Right kidney (tissue), 1 donor: ENCODE measurements at regions not wholly inside any gene's neighbourhood (a gene's known extent, or its start where the extent isn't known, plus 50 kb on each side); places are given as distances from the start of the nearest gene placed in this dataset.

Source experiments
- DNase-seq: peaks from one replicate; pipeline ENCODE4 v3.0.0-alpha.2; 2016

DNA sequence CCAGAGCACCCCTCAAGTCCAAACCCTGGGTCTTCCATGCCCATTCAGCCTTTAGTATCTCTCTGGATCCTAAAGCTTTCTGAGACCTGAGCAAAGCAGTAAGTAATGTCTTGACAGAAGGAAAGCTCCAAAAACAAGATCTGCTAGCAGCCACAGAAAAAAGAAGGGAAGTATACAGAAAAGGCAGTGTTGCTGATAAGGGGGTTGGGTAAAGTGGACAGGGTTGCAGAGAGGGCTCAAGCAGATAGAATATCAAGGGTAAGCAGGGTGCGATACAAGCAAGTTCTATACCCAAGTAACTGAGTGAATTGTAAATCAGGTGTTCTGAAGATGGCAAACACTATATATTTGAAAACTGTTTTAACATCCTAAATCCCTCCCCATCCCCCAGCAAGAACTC, 113.4 kb upstream of the CARMIL1 start:
- DNase-seq: no peak

DNA sequence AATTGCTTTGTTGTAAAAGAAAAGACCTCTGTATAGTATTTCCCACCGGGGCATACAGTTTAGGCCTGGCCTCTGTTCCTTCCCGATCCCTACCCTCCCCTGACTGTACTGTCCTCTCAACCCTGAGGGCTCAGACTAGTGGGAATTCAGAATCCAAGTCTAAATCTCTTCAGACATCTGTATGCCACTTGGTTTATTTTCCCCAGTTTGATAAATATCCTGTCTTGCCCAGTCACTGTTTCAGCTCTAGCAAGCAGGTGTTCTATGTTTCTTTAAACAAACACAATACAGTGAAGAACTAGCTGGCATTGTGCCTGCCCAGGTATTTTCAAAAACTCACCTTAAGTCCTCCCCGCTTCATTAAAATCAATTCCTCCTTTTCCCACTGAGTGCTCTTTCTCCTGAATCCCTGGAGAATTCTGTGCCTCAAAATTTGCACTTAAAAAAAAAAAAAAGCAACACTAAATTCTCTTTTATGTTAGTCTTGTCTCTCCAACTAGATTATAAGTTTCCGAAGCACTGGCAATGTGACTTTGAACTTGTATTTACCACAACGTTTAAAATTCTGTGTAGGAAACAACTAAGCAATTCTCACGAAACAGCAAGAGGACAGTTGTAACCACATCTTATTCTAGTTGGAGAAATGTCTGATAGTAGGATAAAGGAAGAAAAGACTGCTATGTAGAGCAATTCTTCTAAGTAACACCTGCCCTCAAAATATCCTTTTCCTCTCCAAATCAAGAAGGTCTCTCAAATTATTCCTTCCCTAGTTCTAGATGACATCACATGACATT, 112.0 kb upstream of the CARMIL1 start:
- no peak for DNase-seq

DNA sequence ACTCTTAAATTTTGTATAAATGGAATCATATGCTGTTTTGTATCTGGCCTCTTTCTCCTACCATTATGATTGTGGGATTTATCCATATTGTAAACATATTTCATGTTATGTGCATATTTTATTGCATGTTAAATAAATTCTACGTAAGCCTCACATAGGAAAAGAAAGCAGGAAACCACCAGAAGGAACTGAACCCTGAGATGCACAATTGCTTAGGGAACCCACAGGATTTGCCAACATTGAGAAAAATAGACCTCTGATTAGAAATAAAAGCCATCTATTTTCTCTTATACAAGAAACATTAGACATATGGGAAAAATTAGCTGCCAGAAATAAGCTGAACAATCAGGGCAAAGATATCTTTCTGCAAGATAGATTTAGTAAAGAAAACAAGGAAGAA, 111.2 kb upstream of the CARMIL1 start:
- no peak for DNase-seq

DNA sequence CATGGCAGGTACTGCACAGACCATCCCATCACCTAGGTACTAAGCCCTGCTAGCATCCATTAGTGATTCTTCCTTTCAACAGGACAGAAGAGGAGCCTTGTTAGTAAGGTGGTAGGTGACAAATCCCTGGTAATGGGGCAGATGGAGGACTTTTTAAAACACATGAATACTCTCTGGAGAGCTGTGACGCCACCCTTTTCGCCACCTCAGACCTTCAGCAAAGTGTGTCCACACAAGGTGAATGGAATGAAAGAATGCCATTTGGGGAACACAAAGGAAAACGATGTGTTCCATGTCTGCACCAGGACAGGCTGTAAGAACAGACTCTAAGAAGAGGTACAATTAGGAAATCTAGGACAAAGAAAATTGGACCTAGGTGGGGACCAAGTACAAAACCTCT, 110.5 kb upstream of the CARMIL1 start:
- DNase-seq: no peak

DNA sequence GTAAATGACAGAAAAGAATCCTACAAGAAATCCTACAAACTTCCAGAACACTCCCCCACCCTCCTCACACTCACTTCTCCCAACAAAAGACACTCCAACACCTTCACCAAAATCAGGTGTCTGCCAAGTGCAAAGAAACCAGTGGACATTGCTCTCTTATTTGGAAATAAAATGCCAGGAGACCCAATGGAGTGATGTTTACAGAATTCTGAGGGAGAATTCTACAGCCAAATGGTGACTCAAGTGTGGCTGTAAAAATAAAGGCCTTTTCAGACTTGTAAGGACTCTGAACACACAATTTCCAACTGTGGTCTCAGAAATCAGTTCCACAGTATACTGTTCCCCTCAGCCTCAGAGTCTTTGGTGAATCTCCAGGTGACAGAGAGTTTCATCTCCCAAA, 109.6 kb upstream of the CARMIL1 start:
- no peak for DNase-seq

DNA sequence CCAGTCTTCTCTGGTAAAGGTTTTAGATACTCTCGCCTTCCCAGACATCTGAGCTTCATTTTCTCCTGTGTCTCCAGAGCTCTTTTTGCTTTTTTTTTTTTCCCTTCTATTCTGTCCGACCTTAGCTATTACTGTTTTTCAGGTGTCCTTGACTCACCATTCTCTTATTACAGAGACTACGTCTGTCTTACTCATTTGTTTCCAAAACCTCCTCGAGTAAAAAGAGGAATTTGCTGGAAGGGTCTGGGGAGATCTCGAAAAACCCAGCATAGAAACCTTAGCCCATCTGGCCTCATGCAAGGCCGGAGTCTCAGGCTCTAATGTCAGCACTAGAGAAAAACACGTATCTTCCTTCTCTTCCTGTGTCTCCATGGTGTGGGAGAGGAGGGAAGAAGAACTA, 109.2 kb upstream of the CARMIL1 start:
- no peak for DNase-seq

DNA sequence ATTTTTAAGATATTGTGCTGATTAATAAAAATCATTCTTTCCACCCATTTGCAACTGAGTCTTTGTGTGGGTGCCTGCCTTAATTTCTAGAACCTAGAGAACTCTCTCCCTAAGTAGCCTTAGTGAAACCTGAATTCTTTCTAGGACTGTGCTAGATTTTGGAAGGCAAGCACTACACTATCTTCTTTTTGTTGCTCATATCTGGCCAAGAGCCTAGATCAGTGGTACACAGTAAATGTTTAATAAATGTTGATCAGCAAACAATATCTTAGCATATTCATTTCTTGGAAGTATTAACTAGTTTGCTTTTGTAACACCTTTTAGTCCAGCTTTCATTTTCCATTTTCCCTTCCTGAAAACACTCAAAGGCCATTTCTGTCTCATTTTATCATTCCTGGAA, 108.5 kb upstream of the CARMIL1 start:
- DNase-seq: no peak

DNA sequence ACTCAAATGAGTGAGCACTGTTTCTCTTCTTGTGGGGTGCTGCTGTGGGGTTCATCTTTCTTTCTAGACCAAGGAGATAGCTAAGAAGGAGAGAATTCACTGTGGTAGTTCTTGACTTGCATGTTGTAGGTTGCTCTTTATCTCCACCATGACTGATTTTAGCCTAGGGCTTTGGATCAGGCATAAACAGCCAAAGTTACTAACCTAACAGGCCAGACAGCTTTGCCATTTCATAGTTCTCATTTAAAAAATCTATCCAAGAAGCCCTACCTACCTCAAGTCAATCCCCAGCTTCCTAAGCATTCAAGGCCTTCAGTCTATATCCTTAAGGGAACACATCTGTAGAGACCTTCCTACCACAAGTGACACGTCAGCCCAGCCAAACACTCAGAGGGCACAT, 107.9 kb upstream of the CARMIL1 start:
- no peak for DNase-seq

DNA sequence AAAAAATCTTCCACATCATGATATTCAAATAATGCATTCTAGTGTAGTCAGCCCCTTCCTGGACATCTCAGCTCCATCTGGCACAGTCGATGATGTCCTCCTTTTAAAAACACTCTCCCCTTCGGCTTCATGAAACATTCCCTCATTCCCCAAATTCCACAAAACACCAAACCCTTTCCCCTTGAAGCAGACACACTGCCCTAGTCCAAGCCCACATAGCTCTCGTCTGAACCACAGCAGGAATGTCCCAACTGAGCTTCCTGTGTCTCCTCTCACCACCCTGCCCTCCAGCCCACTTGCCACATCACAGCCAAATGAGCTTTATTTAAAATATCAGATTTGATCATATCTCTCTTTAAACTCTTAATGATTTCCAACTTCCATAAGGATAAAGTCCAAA, 106.4 kb upstream of the CARMIL1 start:
- no peak for DNase-seq

DNA sequence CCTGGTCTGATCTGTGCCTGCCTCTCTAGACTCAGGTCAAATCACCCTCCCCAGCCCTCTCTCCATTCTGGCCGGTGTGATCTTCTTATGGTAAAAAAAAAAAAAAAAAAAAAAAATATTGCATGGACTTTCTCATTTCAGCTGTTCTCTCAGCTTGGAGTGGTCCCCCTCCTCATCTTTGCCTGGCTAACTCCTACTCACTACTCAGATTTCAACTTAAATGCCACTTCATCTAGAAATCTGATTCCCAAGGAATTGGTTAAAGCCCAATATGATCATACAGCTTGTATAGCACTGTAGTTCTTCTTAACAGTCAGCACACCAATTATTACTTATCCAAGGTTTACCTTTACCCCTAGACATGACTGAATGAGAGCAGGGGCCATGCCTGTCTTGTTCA, 105.9 kb upstream of the CARMIL1 start:
- no peak for DNase-seq

DNA sequence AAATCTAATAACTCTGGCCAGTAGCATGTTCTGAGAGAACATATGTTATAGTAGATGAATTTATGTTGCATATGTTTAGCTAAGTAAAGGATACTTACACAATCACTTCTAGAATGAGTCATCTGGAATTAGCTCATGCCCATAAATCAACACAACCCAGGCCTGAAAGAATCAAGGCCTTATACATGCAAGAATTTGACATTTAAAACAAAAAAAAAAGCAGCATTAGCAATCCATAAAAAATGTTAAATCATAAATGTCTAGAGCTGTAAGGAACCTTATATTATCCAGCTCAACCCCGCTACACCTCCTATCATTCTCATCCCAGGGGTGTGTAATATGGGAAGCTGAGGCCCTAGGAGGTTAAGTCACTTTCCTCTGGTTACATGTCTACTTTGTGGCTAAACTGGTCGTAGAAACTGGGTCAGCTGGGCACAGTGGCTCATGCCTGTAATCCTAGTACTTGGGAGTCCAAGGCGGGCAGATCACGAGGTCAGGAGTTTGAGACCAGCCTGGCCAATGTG, 105.2 kb upstream of the CARMIL1 start:
- DNase-seq: no peak

DNA sequence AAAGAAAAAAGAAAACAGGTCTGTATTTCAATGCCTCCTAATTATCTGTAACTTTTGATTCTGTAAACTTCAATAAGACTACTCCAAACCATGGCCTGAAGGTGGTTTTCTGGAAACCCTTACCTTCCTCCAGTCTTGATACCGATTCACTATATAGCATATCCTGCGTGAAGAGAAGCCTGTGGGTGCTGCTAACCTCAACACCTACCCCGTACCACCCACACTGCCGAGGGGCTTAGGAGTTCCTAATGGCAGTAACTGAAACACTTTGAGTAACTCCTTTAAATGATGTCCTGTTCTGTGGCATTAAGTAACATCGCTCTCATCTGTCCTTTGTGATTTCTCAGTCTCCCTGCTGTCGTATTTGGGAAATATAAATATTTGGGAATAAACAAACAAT, 104.5 kb upstream of the CARMIL1 start:
- DNase-seq: no peak

DNA sequence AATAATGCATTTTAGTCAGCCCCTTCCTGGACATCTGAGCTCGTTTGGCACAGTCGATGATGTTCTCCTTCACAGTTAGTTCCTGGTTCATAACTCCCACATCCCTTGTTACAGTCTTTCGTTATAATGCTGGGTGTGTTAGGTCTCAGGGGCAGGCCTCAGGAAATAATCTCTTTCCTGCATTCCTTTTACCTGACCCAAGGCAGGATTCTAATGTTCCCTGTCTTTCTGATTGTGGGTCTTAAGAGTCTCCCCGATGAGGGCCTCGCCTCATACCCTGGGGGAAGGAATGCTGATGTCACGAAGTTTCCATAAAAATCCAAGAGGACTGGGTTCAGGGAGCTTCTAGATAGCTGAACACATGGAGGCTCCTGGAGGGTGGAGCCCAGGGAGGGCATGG, 104.0 kb upstream of the CARMIL1 start:
- DNase-seq: no peak

DNA sequence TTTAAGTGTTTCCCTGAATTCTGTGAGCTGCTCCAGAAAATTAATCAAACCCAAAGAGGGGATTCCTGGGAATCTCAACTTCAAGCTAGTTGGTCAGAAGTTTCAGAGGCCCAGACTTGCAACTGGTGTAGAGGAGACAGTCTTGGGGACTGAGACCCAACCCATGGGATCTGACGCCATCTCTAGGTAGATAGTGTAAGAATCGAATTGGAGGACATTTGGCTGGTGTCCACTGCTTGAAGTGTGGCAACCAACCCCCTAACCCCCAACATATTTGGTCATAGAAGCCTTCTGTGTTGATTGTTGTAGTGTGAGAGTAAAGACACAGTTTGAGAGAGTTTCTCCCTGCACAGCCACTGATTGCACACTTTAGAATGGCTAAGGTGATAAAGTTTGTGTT, 103.5 kb upstream of the CARMIL1 start:
- no peak for DNase-seq

DNA sequence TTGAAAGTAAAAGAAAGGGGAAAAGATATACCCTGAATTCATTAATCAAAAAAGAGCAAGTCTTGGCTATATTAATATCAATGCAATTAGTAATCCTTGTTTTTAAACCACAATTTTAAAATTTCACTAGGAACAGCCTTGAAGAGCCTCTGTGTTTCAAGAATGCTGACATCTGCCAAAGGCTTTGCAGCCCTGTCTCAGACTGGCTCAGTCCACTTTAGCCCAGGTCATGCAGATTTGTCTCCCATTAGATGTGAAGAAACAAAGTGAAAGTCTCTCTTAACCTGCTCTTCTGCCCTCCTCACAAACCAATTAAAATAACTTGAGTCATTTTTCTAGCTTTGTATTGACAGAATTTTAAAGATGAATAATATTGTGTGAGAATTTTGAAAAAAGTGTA, 102.7 kb upstream of the CARMIL1 start:
- no peak for DNase-seq

DNA sequence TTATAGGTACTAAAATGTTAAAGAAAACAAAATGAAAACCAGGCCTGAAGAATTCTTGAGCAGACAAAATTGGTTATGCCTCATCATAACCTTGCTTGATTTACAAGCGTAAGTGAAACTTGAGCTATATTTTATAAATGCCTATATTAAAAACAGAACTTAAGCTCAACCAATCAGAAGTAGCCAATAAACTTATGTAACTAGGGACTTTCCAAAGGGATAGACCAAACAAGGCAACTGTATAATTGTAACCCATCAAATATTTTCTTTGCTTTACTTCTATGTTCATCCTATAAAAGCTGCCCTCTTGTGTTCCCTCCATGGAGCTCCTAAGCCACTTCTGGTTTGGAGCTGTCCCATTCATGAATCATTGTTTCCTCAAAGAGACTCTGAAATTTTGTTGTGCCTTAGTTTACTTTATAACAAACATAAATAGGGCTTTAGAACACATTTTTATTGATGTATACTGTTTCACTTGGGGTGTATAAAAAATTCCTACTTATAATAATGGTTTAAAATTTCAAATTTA, 101.6 kb upstream of the CARMIL1 start:
- no peak for DNase-seq

DNA sequence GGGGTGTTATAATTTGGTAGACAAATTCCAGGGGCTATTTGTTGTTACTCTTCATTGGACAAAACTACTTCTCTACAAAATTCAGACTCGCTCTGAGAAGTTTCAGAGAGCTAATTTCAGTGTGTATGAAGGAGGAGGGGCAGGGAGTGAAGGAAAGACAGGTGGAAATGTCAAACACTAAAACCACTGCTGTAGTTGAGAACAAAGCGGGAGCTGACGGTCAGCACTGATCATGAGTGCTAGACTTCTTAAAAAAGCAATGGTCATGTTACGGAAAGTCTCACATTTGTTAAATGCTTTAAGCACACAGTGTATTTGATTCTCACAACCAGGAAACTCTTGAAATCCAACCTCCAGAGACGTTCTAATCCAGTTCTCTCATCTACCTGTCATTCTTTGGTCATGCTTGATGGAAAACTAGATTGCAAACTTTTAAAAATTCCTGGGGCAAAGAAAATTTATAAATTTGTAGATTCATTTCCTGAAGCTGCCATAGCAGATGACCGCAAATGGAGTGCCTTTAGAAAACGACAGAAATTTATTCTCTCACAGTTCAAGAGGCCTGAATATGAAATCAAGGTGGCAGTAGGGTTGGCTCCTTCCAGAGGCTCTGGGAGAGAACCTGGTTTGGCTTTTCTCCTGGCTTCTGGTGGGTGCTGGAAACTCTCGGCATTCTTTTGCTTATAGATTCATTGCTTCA, 100.7 kb upstream of the CARMIL1 start:
- no peak for DNase-seq

DNA sequence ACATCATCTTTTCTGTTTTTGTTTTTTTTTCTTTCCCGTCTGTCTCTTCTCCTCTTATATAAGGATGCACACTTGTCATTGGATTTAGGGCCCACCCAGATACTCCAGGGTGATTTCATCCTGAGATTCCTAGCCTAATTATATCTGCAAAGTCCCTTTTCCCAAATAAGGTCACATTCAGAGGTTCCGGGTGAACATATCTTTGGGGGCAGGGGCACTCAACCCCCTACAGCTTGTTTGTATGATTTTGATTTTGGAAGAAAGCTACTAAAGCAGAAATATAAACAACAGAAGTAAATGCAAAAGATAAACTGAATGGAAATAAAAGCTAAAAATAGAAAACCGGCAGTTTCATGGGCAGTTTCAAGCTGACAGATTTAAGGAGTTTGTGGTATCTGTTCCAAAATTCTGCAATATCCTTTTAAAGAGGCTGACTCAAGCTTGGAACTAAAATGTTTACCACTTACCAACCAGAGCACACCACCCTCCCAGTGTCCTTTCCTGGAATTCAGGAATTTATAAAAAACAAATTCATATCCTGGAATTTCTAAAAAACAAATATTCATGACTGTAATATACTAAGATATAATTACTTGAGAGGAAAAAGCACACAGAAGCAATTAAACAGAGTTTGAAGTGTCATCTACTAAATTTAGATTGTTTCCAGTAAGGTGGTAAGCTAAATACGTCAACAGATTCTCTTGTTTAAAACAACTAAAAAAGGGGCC, 100.0 kb upstream of the CARMIL1 start:
- DNase-seq: no peak

DNA sequence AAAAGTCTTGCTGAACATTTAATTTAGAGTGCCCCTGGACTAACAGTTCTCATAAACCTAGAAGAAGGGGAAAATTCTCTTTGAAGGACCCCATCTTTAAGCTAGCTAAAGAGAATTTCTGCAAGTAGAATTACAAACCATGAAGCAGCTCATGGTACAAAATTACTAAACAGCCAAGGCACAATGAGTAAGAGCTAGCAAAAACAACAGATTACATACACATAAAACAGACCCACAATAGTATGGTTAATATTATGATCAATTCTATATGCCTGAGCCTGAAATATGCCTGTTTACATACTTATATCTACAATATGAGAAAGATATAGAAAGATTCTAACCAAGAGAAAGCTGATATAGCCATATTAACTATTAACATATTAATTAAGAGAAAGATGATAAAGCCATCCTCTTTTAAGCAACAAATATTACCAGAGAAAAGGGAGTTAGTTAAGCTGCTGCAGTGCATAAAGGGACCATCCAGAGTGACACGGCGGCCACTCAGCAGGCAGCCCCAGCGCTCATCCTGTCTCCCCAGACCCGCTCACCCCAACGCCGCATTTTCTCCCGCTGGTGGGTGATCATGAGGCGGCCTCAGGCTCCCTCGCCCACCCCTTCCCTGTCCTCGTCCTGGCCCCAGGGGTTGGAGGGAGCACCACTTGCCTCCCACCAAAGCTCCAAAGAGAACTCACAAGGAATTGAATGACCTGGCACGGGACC, 98.4 kb upstream of the CARMIL1 start:
- DNase-seq: no peak

DNA sequence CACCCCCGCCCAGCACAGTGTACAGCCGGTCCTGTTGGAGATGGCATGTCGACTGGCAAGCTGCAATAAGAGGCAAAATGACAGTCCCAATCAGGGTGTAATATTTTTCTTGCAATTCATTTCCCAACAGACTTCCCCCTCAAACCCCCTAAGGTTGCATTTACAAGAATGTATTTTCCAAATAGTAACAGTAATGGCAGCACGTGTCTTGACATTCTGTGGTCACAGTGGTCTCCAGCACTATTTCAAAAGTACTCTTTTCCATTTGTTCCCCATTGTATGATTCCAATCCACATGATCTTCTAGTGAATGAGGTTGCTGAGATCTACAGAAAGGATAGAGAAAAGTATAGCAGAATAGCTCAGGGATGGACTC, 97.8 kb upstream of the CARMIL1 start:
- DNase-seq: no peak

DNA sequence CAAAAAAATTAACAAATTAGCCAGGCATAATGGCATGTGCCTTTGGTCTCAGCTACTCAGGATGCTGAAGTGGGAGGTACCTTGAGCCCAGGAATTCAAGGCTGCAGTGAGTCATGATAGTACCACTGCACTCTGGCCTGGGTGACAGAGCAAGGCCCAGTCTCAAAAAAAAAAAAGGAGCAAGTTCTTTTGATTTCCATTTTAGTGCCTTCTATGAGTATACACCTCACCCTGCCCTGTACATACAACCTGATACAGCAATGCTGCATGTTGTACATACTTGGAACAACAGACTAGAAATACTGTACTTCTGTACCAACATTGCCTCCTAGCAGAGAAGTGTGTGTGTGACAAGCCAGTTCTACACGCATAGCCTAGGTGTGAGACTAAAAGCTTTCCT, 97.3 kb upstream of the CARMIL1 start:
- DNase-seq: no peak

DNA sequence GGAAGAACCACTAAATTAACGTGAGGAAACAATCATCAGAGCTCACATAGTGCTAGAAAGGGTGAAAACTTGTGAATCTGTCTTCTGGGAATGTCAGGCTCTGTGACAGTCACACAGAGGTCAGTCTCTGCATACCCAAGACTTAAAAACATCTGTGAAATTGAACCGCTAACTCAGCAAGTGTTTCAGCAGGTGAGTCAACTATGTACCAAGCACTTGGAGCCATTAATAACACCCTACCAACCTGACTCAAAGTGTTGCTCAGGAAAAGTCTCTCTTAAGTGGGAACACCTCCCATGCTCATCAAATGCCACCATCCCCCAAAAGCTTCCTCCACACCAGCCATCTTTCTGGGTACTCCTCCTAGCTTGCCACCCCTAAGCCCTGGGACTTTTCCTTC, 92.3 kb upstream of the CARMIL1 start:
- DNase-seq: no peak

DNA sequence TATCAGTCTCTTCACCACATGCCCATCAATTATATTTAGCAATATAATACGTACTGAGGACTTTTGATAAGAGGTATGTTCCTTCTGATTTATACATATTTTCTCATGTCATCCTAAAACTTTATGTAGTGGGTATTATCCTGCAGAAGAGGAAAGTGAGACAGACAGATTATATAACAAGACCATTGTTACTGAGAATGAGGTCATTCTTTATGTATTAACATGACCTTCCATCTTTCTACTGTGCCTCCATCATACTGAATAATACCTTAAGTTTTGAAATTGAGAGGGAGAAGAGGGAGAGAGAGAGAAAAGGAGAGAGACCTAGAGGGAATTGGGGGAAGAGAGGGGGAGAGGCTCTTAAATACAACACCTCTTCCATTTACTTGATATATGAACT, 90.9 kb upstream of the CARMIL1 start:
- DNase-seq: no peak
